Activated T-helper 2 cell treated with anti-CD3 and anti-CD28 coated beads, Interferon-gamma antibody, Interleukin-2, Interleukin-4, amounts not matched to agents 10 μg/mL and 5 μg/mL and 100 μg/mL, durations not matched to agents 14 hours and 24 hours and 36 hours (primary cell): ENCODE measurements at regions not wholly inside any gene's neighbourhood (a gene's known extent, or its start where the extent isn't known, plus 50 kb on each side); places are given as distances from the start of the nearest gene placed in this dataset.
"Not testable (repeated sequence)": the region's sequence is repeated elsewhere in the genome, so short reads cannot be mapped to it uniquely, and the experiment has no call there.

ENCODE experiments used
- DNase-seq: peaks from one replicate; pipeline ENCODE4 v3.0.0; 2021; ENCODE audit warnings: low spot score
- H3K27ac Mint-ChIP-seq: one replicate; pipeline ENCODE4 v1.8.0; 2021; ENCODE audit warnings: mixed read lengths
- H3K27me3 Mint-ChIP-seq: one replicate; pipeline ENCODE4 v1.8.0; 2021; ENCODE audit warnings: low read depth, mixed read lengths
- H3K36me3 Mint-ChIP-seq: one replicate; pipeline ENCODE4 v1.8.0; 2021; ENCODE audit warnings: low read depth, mixed read lengths
- H3K4me1 Mint-ChIP-seq: one replicate; pipeline ENCODE4 v1.8.0; 2021; ENCODE audit warnings: low read depth, mixed read lengths
- H3K4me3 Mint-ChIP-seq: one replicate; pipeline ENCODE4 v1.8.0; 2021; ENCODE audit warnings: low read depth, mild to moderate bottlenecking, moderate library complexity, mixed read lengths
- H3K9me3 Mint-ChIP-seq: one replicate; pipeline ENCODE4 v1.8.0; 2021; ENCODE audit warnings: mixed read lengths
- intact Hi-C: fragments of 100-400 bp; cut with micrococcal nuclease; formaldehyde crosslinking; loops from one replicate; pipeline ENCODE4 v1.15.1; 2023

DNA sequence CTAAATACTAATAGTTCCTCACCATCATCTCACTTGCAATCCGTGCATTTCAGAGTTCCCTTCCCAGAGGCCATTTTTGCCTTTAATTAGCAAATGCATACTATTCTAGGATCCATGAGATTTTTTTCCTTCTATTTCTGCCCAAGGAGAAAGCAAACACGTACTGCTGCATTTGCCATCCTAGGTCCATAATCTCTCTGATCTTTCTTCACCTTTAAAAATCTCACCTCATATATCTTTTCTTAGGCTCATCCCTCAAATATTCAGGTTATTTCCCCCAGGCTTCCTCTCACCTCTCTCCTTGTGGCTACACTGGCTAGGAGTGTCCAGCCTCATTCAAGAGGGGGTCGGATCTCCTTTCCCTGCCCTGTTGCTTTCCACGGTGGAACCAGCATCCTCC, 338.6 kb downstream of the SETD4 start:
- Mint-ChIP-seq H3K27me3 (peaks cover 21% of the 10 kb centered on the region), H3K27ac (no peak overlapping the region), H3K4me3 (no peak overlapping the region), H3K4me1 (no peaks in the 10 kb centered on the region), H3K36me3 (no peaks in the 10 kb centered on the region), H3K9me3 (no peaks in the 10 kb centered on the region)
- intact Hi-C loops = no loop called here
- no peak for DNase-seq

DNA sequence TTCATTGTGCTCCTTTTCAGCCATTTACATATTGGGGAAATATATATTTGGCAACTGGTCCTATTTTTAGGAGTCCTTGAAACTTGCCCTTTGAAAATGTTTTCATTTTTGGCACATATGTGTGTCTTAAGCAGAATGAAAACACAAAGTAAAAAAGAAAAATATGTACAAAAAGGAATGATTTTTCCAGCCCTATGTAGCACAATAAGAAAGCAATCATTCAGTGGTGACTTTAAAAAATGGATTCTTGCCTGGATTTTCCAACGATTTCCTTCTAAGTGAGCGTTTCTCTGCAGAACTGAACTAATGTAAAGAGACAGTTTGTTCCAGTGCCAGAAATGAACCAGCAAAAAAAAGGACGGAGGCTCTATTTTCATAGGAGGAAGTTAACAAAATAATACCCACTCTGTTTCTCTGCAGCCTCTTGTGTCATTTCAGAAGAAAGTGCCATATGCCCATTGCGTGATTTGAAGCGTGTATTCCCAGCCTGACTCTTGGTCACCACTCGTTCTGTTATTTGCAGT, 340.1 kb downstream of the SETD4 start:
- no peaks in the 10 kb centered on the region for H3K4me1 Mint-ChIP-seq
- H3K27ac Mint-ChIP-seq = no peak overlapping the region
- no peaks in the 10 kb centered on the region for H3K36me3 Mint-ChIP-seq
- peaks cover 27% of the 10 kb centered on the region for H3K27me3 Mint-ChIP-seq
- DNase-seq = no peak
- H3K9me3 Mint-ChIP-seq = no peaks in the 10 kb centered on the region
- intact Hi-C loops = no loop called here
- H3K4me3 Mint-ChIP-seq = no peak overlapping the region

DNA sequence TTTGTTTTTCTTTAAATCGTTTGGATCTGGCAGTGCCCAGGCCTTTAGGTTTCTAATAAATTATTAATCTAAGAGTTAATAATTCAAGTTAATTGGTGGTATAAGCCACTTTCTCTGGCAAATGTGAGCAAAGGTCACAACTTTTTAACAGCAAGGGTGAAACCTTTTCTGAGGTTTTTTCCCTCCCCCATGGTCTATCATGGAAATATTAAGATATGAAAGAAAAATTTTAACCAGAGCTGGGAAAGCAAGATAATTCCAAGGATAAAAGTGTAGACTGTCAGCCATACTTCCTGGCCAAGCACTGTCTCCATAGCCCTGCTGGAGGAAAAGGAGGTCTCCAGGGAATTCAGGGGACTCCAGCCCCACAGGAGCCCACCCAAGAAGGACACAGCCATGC, 341.2 kb downstream of the SETD4 start:
- Mint-ChIP-seq H3K27me3 (peaks cover 31% of the 10 kb centered on the region), H3K4me1 (no peaks in the 10 kb centered on the region), H3K27ac (no peak overlapping the region), H3K36me3 (no peaks in the 10 kb centered on the region), H3K4me3 (no peak overlapping the region), H3K9me3 (no peaks in the 10 kb centered on the region)
- no peak for DNase-seq
- intact Hi-C loops = no loop called here

DNA sequence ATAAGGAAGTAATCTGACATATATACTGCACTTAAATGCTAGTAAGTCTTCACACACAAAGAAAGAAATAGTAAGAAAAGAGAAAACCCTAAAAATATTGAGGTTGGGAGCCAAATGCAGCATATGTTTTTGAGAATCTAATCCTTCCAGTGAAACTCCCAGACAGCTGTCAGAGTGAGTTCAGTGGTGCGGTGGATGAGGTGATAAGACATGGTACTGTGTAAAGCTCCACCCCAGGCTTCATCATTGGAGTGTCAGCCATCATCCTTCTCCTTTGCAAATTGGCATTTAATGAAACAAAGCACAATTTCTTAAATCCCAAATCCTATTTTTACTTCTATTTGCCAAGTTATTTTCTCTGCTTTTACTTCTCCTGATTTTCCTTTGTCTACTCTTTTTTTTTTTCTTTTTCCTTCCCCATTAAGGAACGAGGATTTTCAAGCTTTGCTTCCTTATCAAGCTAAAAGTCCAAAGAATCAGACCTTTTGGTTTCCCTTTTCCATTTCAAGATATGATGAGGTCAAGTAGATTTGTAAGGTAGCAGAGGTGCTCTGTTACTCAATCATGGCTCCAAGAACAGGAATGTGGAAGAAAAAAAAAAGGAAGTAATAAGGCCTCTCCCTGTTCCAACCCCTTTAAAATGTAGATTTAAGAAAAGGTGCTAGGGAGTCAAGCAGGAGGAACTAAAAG, 343.3 kb downstream of the SETD4 start:
- no peak for DNase-seq
- H3K36me3 Mint-ChIP-seq = no peaks in the 10 kb centered on the region
- no peaks in the 10 kb centered on the region for H3K9me3 Mint-ChIP-seq
- no peaks in the 10 kb centered on the region for H3K4me1 Mint-ChIP-seq
- H3K27ac Mint-ChIP-seq = no peak overlapping the region
- H3K27me3 Mint-ChIP-seq = peaks cover 31% of the 10 kb centered on the region
- H3K4me3 Mint-ChIP-seq = no peak overlapping the region
- intact Hi-C loops = no loop called here

DNA sequence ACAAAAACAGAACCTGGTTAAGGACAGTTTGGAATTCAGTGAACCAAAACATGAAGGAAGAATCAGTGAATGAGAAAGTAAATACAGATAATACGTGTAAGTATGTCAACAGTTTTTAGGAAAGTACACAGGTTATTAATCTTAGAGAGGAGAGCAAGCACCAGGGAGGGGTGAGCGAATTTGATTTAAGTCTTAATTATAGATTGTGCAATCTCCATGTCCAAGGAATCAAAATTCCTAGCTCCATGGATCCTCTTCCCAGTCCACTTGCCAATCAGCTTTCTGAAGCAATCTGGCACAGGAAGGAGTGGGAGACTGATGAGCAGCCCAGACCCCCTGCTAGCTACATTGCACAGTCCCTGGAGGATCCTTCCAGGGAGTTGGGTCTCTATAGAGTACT, 346.4 kb downstream of the SETD4 start:
- no peak overlapping the region for H3K27ac Mint-ChIP-seq
- intact Hi-C loops = no loop called here
- H3K4me3 Mint-ChIP-seq = no peak overlapping the region
- DNase-seq = no peak
- no peaks in the 10 kb centered on the region for H3K4me1 Mint-ChIP-seq
- no peaks in the 10 kb centered on the region for H3K9me3 Mint-ChIP-seq
- H3K36me3 Mint-ChIP-seq = no peaks in the 10 kb centered on the region
- peaks cover 26% of the 10 kb centered on the region for H3K27me3 Mint-ChIP-seq

DNA sequence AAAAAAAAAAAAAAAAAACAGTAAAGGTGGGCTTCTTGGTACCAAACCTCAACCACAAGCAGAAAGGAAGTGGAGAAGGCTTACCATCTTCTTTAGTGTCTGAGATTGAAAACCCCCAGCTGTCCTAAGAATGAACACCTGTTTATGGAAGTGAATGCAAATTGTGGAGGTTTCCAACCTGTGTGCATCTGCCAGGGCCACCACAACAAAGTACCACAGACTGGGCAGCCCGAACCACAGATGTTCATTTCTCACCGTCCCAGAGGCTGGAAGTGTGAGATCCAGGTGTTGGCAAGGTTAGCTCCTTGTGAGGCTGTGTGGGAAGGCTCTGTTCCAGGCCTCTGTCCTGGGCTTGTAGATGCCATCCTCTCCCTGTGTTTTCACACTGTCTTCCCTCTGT, 348.7 kb downstream of the SETD4 start:
- Mint-ChIP-seq H3K4me1 (no peaks in the 10 kb centered on the region), H3K27me3 (peaks cover 27% of the 10 kb centered on the region), H3K4me3 (no peak overlapping the region), H3K27ac (no peak overlapping the region), H3K9me3 (no peaks in the 10 kb centered on the region), H3K36me3 (no peaks in the 10 kb centered on the region)
- no peak for DNase-seq
- intact Hi-C loops = no loop called here

DNA sequence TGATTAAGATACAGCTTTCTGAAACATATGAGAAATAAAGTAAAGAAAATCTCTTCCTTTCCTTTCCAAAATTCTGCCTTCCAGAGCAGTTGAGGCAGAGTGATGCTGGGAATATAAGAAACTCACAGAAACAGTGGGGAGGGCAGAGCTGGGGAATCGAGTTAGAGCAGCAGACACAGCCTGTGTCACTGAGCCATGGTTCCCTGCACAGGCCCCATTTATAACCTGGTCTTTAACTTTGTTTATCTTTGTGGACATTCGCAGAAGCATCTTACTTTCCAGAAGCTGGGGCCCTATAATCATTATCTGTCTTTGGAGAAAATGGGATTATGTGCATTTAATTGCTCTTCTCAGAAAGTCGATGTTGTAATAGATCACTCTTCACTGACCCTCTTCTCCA, 349.1 kb downstream of the SETD4 start:
- Mint-ChIP-seq H3K4me3 (no peak overlapping the region), H3K4me1 (no peaks in the 10 kb centered on the region), H3K9me3 (no peaks in the 10 kb centered on the region), H3K36me3 (no peaks in the 10 kb centered on the region), H3K27ac (no peak overlapping the region), H3K27me3 (peaks cover 27% of the 10 kb centered on the region)
- intact Hi-C loops = no loop called here
- DNase-seq = no peak

DNA sequence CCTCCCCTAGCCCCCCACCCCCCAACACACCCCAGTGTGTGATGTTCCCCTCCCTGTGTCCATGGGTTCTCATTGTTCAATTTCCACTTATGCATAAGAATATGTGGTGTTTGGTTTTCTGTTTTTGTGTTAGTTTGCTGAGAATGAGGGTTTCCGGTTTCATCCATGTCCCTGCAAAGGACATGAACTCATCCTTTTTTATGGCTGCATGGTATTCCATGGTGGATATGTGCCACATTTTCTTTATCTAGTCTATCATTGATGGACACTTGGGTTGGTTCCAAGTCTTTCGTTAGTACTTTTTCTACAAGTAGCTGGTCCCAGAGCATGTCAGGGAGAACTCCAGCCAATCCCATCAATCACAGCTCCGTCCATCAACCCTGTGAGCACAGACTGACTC, 350.3 kb downstream of the SETD4 start:
- H3K36me3 Mint-ChIP-seq, intact Hi-C loops, H3K27ac Mint-ChIP-seq, H3K4me3 Mint-ChIP-seq, H3K4me1 Mint-ChIP-seq, DNase-seq, H3K9me3 Mint-ChIP-seq: not testable (repeated sequence)
- H3K27me3 Mint-ChIP-seq = peaks cover 22% of the 10 kb centered on the region

DNA sequence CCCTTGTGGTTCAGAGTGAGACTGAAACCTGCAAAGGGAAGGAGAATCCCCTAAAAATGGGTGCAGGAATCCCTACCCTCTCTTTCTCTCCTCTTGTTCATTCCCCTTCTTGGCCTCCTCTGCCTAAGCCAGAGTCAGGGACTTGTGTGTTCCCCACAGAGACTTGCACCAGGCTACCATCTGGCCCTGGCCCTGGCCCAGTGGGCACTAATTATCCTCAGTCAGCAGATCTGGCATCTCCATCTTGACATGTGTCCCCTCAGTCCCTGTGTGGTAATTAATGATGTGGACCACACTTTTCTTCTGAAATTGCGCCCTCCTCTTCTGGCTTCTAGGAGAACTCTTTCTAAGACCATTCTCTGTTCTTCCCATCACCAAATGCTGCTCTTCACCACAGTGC, 354.4 kb downstream of the SETD4 start:
- intact Hi-C loops = no loop called here
- H3K27ac Mint-ChIP-seq = no peak overlapping the region
- no peaks in the 10 kb centered on the region for H3K9me3 Mint-ChIP-seq
- H3K36me3 Mint-ChIP-seq = no peaks in the 10 kb centered on the region
- no peak for DNase-seq
- peaks cover 13% of the 10 kb centered on the region for H3K27me3 Mint-ChIP-seq
- H3K4me1 Mint-ChIP-seq = no peaks in the 10 kb centered on the region
- H3K4me3 Mint-ChIP-seq = no peak overlapping the region

DNA sequence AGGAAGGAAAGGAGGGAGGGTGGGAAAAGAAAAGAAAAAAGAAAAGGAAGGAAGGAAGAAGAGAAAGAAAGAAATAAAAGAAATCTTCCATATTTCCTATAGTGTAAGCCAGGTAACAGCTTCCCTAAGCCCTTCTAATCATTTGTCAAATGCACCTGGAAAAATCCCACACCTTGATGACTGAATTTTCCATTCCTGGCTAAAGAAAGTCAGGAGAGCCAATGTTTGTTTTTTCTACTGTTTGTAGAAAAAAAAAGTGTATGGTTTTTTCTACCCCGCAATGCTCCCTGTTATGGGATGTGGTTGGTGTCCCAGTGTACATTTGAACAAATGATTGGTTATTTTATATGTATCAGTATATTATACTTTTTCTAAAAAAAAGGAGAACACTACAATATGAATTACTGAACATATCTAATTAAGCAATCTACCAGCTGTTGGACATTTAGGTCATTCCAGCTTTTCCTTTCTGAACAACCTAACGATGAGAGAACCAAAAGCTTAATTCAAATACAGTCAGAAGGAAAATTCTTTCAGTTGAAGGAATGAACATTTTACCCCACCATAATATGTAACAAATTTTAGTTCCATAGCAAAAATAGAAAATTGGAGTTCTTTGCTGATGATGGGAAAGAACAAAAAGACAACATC, 355.0 kb downstream of the SETD4 start:
- DNase-seq = no peak
- no peaks in the 10 kb centered on the region for H3K36me3 Mint-ChIP-seq
- H3K9me3 Mint-ChIP-seq = no peaks in the 10 kb centered on the region
- H3K27me3 Mint-ChIP-seq = peaks cover 13% of the 10 kb centered on the region
- intact Hi-C loops = no loop called here
- no peak overlapping the region for H3K27ac Mint-ChIP-seq
- no peaks in the 10 kb centered on the region for H3K4me1 Mint-ChIP-seq
- H3K4me3 Mint-ChIP-seq = no peak overlapping the region

DNA sequence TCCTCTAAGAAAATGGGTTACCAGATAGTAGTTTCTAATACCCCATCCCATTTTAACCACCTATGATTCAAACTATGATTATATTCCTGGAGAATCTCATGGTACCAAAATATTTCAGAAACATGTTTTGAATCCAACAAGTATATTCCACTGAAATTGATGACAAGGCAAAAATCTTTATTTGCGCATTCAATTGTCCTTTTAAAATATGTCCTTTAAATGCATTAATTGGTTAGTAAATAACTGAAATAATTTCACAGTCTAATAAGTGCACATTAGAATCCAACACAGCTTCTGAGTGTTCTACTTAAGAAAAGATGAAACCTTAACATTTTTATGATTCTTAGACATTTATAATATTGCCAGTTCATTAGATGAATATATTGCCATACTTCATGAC, 356.6 kb downstream of the SETD4 start:
- H3K36me3 Mint-ChIP-seq = no peaks in the 10 kb centered on the region
- intact Hi-C loops = no loop called here
- H3K4me1 Mint-ChIP-seq = no peaks in the 10 kb centered on the region
- no peaks in the 10 kb centered on the region for H3K9me3 Mint-ChIP-seq
- H3K27me3 Mint-ChIP-seq = peaks cover 17% of the 10 kb centered on the region
- H3K27ac Mint-ChIP-seq = no peak overlapping the region
- DNase-seq = no peak
- no peak overlapping the region for H3K4me3 Mint-ChIP-seq

DNA sequence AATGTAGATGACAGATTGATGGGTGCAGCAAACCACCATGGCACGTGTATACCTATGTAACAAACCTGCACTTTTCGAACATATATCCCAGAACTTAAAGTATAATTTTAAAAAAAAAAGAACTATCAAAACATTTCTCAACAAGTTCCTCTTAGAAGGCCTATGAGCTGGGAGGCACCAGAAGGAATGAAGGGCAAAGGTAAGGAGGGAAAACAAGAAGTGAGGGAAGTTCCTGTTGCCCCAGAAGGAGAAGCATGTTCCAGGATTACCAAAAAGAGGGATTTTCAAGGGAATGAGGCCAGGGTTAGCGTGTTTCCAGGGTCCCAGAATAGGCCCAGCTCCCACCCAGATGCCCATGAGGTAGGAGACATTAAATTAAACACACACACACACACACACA, 361.0 kb downstream of the SETD4 start:
- intact Hi-C loops = no loop called here
- H3K4me1 Mint-ChIP-seq = no peaks in the 10 kb centered on the region
- peaks cover 23% of the 10 kb centered on the region for H3K27me3 Mint-ChIP-seq
- no peak for DNase-seq
- H3K27ac Mint-ChIP-seq = no peak overlapping the region
- no peak overlapping the region for H3K4me3 Mint-ChIP-seq
- H3K36me3 Mint-ChIP-seq = no peaks in the 10 kb centered on the region
- H3K9me3 Mint-ChIP-seq = no peaks in the 10 kb centered on the region

DNA sequence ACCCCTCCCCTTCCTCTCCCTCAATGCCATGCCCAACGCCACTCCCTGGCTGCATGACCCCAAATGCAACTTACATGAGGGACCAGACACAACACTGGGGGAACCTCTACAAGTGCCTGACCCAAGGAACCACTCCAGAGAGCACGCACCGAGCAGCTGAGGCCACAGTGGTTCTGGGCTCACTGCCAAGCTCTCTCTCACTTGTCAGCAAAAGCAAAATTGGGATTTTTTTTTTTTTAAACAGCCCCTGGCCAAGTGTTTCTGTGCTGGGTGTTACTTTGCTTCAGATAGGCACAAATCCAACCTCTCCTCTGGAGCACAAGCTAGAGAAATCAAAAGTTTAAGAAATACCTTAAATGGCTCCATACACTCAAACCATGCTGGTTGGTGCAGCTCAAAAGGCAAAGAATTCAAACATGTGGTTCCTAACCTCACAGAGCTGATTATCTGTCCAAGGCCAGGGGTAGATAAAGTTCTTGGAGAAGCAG, 363.0 kb downstream of the SETD4 start:
- Mint-ChIP-seq H3K27ac (no peak overlapping the region), H3K4me1 (no peaks in the 10 kb centered on the region)
- no peak for DNase-seq

More for the DNA sequence above, 363.0 kb downstream of the SETD4 start:
- Mint-ChIP-seq H3K36me3 (no peaks in the 10 kb centered on the region), H3K4me3 (no peak overlapping the region), H3K27me3 (peaks cover 23% of the 10 kb centered on the region), H3K9me3 (no peaks in the 10 kb centered on the region)
- intact Hi-C loops = no loop called here
